ENCODE measurements at regions not wholly inside any gene's neighbourhood (a gene's known extent, or its start where the extent isn't known, plus 50 kb on each side); places are given as distances from the start of the nearest gene placed in this dataset.

DNA sequence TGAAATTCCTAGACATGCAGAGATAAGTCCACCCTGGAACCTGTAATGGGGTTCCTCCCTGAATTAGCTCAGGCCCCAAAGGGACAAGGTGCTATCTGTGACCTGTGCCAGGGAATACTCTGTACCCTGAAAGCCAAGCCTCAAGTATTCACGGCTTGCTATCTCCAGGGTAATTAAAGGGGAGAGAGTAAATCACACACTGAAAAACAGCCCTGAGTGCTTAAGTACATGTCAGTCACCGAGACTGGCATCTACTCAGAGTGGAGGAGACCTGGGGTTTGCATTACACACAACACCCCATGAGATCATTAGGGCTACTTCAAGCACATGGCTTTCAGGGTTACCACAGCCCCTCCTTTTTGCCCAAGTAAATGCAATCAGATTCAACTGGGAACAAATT lies 188.1 kb downstream of the CD83 start:
- intact Hi-C loops (cut with micrococcal nuclease), result no loop called here
- Mint-ChIP-seq H3K9me3 (no peaks in the 10 kb centered on the region), H3K4me3 (no peak overlapping the region), H3K36me3 (ENCODE audit: low read depth) (no peaks in the 10 kb centered on the region), H3K27ac (no peak overlapping the region), H3K4me1 (ENCODE audit: low read depth) (no peaks in the 10 kb centered on the region), H3K27me3 (no peaks in the 10 kb centered on the region)
- no peak for TF ChIP-seq CTCF (IDR thresholded peaks at IDR 0.05)
- ChIA-PET CTCF (interaction anchor here (1.0 to 1.3 kb wide), 2 partner anchors 12 to 63 kb away, joined by 3 read pairs; no protein-coding TSS in a partner anchor), POLR2A (no interaction called here)
- DNase-seq (no peak), ATAC-seq (no peak)

GRCh38 chr6:14306151-14306906 lies 188.8 kb downstream of the CD83 start:
- H3K4me3 Mint-ChIP-seq, result no peak overlapping the region
- no peaks in the 10 kb centered on the region for H3K4me1 Mint-ChIP-seq (ENCODE audit: low read depth)
- intact Hi-C loops (cut with micrococcal nuclease), result no loop called here
- no peaks in the 10 kb centered on the region for H3K36me3 Mint-ChIP-seq (ENCODE audit: low read depth)
- ATAC-seq (no peak), DNase-seq (no peak)
- POLR2A ChIA-PET, result interaction anchor here (0.6 kb wide), 1 partner anchor 137 kb away, joined by 3 read pairs; no protein-coding TSS in a partner anchor
- H3K9me3 Mint-ChIP-seq, result no peaks in the 10 kb centered on the region
- no peak for TF ChIP-seq CTCF (IDR thresholded peaks at IDR 0.05)
- CTCF ChIA-PET, result interaction anchor here (1.0 to 1.3 kb wide), 3 partner anchors 10 to 63 kb away, joined by 3 read pairs; no protein-coding TSS in a partner anchor
- H3K27me3 Mint-ChIP-seq, result no peaks in the 10 kb centered on the region
- H3K27ac Mint-ChIP-seq, result no peak overlapping the region

DNA sequence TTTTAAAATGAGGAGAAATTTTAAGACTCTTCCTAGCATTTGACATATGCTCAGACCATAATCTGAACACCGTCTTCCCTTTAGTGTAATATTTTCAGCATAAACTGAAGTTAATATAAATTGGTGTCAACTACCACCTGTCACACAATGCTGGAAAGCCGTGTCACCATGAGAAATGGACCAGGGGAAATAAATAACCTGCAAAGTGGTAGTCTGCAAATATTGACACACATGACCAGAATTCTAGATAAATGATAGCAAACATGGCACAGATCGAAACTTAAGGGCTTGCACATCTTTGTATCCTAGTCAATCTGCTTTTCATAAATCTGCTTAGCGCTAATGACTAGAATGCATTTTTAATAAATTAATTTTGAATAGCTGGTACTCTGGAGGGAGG lies 191.9 kb downstream of the CD83 start:
- intact Hi-C loops (cut with micrococcal nuclease), result no loop called here
- POLR2A ChIA-PET, result no interaction called here

GRCh38 chr6:14309951-14310445 lies 192.4 kb downstream of the CD83 start:
- no peak for TF ChIP-seq CTCF (IDR thresholded peaks at IDR 0.05)
- H3K36me3 Mint-ChIP-seq (ENCODE audit: low read depth), result no peaks in the 10 kb centered on the region
- no peaks in the 10 kb centered on the region for H3K9me3 Mint-ChIP-seq
- no peaks in the 10 kb centered on the region for H3K27me3 Mint-ChIP-seq
- H3K4me3 Mint-ChIP-seq, result no peak overlapping the region
- CTCF ChIA-PET, result no interaction called here
- H3K27ac Mint-ChIP-seq, result no peak overlapping the region
- DNase-seq, result no peak
- intact Hi-C loops (cut with micrococcal nuclease), result no loop called here
- H3K4me1 Mint-ChIP-seq (ENCODE audit: low read depth), result peaks cover 3% of the 10 kb centered on the region
- POLR2A ChIA-PET, result no interaction called here
- no peak for ATAC-seq

More for the DNA sequence above, 191.9 kb downstream of the CD83 start:
- DNase-seq (no peak), ATAC-seq (no peak)
- no peaks in the 10 kb centered on the region for H3K27me3 Mint-ChIP-seq
- TF ChIP-seq CTCF (IDR thresholded peaks at IDR 0.05), result no peak
- no peaks in the 10 kb centered on the region for H3K9me3 Mint-ChIP-seq
- H3K36me3 Mint-ChIP-seq (ENCODE audit: low read depth), result no peaks in the 10 kb centered on the region
- no peak overlapping the region for H3K4me3 Mint-ChIP-seq
- H3K4me1 Mint-ChIP-seq (ENCODE audit: low read depth), result no peaks in the 10 kb centered on the region
- CTCF ChIA-PET, result no interaction called here
- H3K27ac Mint-ChIP-seq, result no peak overlapping the region

DNA sequence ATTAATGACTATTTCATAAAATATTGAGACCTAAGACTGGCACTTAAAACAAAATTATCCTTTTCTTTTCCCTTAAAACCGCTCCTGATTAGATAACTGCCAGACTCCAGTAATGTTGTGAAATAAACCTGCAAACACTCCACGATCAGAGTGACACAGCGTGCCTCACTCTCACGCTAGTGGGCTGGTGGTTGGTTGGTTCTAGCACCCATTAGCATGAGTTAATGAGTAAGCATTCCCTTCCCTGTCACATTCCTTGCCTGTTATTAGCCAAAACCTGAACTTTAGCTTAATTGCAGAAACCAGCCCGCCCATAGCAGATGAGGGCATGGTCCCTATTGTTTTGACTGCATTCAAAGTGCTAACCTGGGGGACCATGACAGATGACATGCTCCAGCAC lies 193.4 kb downstream of the CD83 start:
- TF ChIP-seq CTCF (IDR thresholded peaks at IDR 0.05), result no peak
- no peaks in the 10 kb centered on the region for H3K9me3 Mint-ChIP-seq
- no peaks in the 10 kb centered on the region for H3K36me3 Mint-ChIP-seq (ENCODE audit: low read depth)
- DNase-seq (no peak), ATAC-seq (no peak)
- intact Hi-C loops (cut with micrococcal nuclease), result no loop called here
- H3K4me3 Mint-ChIP-seq, result no peak overlapping the region
- POLR2A ChIA-PET, result no interaction called here
- H3K27me3 Mint-ChIP-seq, result no peaks in the 10 kb centered on the region
- no peak overlapping the region for H3K27ac Mint-ChIP-seq
- peaks cover 3% of the 10 kb centered on the region for H3K4me1 Mint-ChIP-seq (ENCODE audit: low read depth)
- CTCF ChIA-PET, result interaction anchor here (1.2 kb wide), 1 partner anchor 10 kb away, joined by 3 read pairs; no protein-coding TSS in a partner anchor
